K562 (cell line): ENCODE measurements at regions not wholly inside any gene's neighbourhood (a gene's known extent, or its start where the extent isn't known, plus 50 kb on each side); places are given as distances from the start of the nearest gene placed in this dataset.

Source experiments
- ILK ChIP-seq: fragments of 450-650 bp; IDR thresholded peaks from 2 replicates; pipeline ENCODE4 v1.6.1; 2016; ENCODE audit warnings: missing genetic modification characterization, low read depth, mild to moderate bottlenecking, missing compliant biosample characterization, moderate library complexity, borderline replicate concordance
- RBM34 ChIP-seq: fragments of 200-400 bp; formaldehyde crosslinking; IDR thresholded peaks from 2 replicates; pipeline ENCODE4 v1.6.1; 2018; ENCODE audit warnings: low read length, borderline replicate concordance; ENCODE audit not compliant: insufficient read depth
- TRIM24 ChIP-seq, 2 experiments: fragments of 450-650 bp; IDR thresholded peaks; 2 replicates each; pipeline ENCODE4 v1.6.1; 2016
- ZNF175 ChIP-seq: fragments of 200-800 bp; sonication (Bioruptor generic); IDR thresholded peaks from 2 replicates; pipeline ENCODE4 v1.6.1; 2016; ENCODE audit warnings: low read depth, mild to moderate bottlenecking, missing genetic modification characterization, missing compliant biosample characterization
- ZNF354B ChIP-seq: fragments of 250-450 bp; sonication (Bioruptor Pico); IDR thresholded peaks from 2 replicates; pipeline ENCODE4 v1.4.0; 2020
- TF ChIP-seq, protein P1 (sequence below): fragments of 250-450 bp; sonication (Bioruptor Pico); IDR thresholded peaks from 2 replicates; pipeline ENCODE4 v1.4.0; 2020

DNA sequence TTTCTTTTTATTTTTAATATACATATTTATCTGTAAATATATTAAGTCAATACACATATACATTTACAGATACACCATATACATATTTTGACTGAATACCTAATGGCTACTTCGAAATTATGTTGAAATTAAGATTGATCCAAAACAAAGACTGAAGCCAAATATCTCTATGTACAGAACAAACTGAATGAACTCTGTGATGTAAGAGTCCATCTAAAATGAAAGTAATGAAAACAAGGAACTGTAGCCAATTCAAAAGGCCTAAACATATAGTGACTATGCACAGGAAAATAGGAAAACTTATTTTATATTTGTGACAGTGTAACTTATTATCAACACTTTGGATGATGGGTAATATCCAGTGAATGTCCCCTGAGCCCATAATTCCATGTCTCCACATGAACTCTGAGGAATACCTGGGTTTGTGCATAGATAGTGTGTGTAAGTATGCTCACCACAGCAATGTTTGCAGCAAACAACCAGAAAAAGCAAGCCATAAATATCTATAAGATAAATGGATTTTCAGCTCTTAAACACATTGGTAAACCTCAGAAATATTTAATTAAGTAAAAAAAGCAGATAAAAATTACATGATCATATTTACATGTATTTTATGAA, 517.2 kb upstream of the CDH6 start:
- TF ChIP-seq, protein P1, sequence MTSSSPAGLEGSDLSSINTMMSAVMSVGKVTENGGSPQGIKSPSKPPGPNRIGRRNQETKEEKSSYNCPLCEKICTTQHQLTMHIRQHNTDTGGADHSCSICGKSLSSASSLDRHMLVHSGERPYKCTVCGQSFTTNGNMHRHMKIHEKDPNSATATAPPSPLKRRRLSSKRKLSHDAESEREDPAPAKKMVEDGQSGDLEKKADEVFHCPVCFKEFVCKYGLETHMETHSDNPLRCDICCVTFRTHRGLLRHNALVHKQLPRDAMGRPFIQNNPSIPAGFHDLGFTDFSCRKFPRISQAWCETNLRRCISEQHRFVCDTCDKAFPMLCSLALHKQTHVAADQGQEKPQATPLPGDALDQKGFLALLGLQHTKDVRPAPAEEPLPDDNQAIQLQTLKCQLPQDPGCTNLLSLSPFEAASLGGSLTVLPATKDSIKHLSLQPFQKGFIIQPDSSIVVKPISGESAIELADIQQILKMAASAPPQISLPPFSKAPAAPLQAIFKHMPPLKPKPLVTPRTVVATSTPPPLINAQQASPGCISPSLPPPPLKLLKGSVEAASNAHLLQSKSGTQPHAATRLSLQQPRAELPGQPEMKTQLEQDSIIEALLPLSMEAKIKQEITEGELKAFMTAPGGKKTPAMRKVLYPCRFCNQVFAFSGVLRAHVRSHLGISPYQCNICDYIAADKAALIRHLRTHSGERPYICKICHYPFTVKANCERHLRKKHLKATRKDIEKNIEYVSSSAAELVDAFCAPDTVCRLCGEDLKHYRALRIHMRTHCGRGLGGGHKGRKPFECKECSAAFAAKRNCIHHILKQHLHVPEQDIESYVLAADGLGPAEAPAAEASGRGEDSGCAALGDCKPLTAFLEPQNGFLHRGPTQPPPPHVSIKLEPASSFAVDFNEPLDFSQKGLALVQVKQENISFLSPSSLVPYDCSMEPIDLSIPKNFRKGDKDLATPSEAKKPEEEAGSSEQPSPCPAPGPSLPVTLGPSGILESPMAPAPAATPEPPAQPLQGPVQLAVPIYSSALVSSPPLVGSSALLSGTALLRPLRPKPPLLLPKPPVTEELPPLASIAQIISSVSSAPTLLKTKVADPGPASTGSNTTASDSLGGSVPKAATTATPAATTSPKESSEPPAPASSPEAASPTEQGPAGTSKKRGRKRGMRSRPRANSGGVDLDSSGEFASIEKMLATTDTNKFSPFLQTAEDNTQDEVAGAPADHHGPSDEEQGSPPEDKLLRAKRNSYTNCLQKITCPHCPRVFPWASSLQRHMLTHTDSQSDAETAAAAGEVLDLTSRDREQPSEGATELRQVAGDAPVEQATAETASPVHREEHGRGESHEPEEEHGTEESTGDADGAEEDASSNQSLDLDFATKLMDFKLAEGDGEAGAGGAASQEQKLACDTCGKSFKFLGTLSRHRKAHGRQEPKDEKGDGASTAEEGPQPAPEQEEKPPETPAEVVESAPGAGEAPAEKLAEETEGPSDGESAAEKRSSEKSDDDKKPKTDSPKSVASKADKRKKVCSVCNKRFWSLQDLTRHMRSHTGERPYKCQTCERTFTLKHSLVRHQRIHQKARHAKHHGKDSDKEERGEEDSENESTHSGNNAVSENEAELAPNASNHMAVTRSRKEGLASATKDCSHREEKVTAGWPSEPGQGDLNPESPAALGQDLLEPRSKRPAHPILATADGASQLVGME: no peak
- no peak for TF ChIP-seq ILK (tag)
- no peak for TF ChIP-seq ZNF175 (CRISPR knock-in tag)
- no peak for TF ChIP-seq RBM34
- no peak for TF ChIP-seq ZNF354B (CRISPR knock-in tag)
- TF ChIP-seq TRIM24 (IDR thresholded peaks at IDR 0.05): no peak
